Lower leg skin (tissue), 3 donors: ENCODE measurements at regions not wholly inside any gene's neighbourhood (a gene's known extent, or its start where the extent isn't known, plus 50 kb on each side); places are given as distances from the start of the nearest gene placed in this dataset.

Source experiments
- POLR2A ChIP-seq, 2 donors: fragments of 450-650 bp; IDR thresholded peaks; one replicate each; pipeline ENCODE4 v1.6.1; 2016 to 2017; ENCODE audit warnings: antibody characterized with exemption in 2 of 2, mild to moderate bottlenecking in 1 of 2, moderate library complexity in 1 of 2
- TF ChIP-seq, protein P1 (sequence below), 3 donors: fragments of 450-650 bp; IDR thresholded peaks; one replicate each; pipeline ENCODE4 v1.5.1; 2016; ENCODE audit warnings: antibody characterized with exemption in 3 of 3, mild to moderate bottlenecking in 3 of 3, moderate library complexity in 2 of 3

GRCh38 chr2:121136323-121136722, 148.7 kb downstream of the TFCP2L1 start:
- TF ChIP-seq, protein P1, sequence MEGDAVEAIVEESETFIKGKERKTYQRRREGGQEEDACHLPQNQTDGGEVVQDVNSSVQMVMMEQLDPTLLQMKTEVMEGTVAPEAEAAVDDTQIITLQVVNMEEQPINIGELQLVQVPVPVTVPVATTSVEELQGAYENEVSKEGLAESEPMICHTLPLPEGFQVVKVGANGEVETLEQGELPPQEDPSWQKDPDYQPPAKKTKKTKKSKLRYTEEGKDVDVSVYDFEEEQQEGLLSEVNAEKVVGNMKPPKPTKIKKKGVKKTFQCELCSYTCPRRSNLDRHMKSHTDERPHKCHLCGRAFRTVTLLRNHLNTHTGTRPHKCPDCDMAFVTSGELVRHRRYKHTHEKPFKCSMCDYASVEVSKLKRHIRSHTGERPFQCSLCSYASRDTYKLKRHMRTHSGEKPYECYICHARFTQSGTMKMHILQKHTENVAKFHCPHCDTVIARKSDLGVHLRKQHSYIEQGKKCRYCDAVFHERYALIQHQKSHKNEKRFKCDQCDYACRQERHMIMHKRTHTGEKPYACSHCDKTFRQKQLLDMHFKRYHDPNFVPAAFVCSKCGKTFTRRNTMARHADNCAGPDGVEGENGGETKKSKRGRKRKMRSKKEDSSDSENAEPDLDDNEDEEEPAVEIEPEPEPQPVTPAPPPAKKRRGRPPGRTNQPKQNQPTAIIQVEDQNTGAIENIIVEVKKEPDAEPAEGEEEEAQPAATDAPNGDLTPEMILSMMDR (IDR thresholded peaks at IDR 0.05): no peak
- TF ChIP-seq POLR2A (IDR thresholded peaks at IDR 0.05): no peak
